GM18907 (cell line): ENCODE measurements at regions not wholly inside any gene's neighbourhood (a gene's known extent, or its start where the extent isn't known, plus 50 kb on each side); places are given as distances from the start of the nearest gene placed in this dataset.

Source experiments
- ATAC-seq: cut with Tn5 transposase; IDR thresholded peaks from one replicate; pipeline ENCODE4 v1.9.1; 2021; ENCODE audit warnings: mild to moderate bottlenecking, moderate library complexity; ENCODE audit not compliant: unreplicated experiment

DNA sequence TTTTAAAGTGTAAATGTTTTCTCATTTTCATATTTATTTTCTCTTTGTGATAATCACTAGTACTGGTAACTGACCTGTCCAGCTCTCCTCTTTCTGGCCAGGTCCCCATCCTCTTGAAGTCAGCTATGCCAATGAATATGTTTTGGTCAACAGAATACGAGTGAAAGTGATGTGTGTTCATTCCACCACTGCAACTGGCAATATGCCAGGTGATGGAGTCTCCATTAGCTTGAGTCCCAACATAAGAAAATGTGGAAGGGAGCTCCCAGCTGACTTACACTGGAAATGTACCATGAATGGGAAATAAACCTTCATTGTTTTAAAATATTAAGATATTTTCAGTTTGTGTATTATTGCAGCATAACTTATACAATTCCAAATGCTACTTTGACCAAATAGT is 75.8 kb downstream of the CCDC34 start:
- ATAC-seq: no peak

DNA sequence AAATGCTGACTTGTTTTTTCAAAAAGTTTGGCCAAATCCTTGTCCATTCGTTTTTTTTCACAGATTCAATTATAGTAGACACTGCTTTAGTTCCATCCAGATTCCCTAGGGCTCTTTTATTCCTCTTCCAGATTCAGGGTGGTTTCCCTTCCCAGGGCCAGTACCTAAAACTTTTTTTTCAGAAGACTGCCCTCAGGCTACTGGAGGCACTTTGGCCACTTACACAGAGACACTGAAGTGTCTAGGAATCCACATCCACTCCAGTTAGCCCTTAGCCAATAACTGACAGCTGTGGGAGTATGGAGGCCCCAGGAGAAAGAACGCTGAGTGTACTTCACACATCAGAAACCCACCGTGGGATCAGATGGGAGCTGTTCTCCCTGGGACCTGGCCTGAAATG is 77.3 kb downstream of the CCDC34 start:
- no peak for ATAC-seq

DNA sequence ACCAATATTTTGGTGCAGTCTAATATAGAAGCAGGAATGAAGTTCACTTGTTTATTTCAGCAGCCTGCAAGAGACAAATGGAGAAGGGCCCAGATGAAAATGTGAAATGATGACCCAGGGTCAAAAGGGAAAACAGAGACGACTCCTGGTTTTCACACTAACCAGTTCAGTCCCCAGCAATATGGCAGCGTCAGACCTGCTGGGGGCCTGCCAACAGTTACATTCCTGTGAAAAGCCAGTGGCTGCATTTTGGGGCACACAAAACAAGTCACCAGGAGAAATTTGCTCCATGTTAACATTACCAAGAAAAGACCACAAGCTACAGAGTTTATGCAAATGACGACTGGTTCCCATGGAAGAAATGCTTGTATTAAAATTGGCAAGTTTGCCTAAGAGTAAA is 80.2 kb downstream of the CCDC34 start:
- ATAC-seq: no peak

DNA sequence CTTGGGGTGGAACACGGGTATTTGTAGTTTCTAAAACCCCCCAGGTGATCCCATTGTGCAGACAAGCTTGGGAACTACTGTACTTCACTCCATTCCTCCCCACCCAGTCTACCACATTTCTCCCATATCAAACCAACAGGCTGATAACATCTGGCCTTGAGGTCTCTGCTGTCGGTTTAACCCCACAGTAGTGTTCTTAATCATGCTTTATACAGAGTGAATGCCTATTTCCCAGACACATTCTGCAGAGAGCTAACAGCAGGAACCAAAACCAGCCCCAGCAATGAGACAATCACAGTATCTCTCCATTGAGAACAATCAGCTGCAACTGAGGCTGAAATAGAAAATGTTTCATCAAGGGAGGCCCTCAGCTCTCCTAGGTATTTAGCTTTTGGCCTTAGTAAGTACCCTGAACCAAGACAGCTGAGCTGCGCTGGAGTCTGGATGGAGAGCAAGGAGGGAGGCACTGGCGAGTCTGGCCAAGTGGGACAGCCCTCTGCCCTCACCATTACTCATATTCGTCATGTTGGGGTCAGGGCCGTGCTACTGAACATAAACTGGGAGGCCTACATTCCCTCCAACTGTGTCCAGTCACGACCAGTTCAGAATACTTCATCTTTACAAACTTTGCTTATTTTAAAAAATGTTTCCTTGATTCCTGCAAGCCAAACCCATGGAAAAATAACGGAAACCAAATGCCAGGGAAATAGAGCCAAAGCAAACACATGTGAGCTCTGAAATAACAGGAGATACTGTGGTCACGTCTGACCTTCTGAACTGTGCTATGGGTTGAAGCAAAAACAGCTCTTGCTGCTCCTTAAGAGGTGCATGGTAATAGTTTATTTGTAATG is 81.0 kb downstream of the CCDC34 start:
- ATAC-seq: no peak

DNA sequence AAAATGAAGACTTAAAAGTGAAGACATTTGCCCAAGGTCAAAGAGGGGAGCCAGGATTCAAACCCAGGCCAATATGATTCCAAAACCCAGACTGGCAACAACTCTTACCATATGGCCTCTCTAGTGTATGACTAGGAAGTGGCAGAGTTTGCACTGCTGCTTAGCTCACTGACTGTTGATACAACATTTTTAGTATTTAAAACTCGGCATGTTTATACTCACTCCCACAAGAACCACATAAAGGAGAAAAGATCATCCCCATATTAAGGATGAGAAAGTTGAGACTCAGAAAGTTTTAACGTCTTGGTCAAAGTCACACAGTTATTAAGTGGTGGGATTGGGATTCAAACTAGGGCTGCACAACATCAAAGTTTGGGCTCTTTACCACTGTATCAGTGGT is 81.7 kb downstream of the CCDC34 start:
- no peak for ATAC-seq

DNA sequence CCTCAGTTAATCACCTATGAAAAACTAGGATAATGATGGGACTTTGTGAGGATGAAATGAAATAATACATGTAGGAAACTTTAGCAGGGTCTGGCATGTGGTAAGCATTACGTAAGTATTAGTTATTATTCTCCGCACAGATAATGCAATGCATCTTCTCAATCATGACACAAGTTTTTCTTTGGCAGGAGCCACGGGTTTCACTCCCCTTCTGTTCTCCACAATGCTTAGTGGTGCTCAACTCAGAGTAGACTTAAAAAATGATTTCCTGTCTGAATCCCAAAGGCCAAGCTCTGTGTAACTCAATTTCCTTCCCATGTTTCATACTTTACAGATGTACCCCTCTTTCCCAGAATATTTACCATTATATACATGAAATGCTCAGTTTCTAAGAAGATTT is 82.9 kb downstream of the CCDC34 start:
- no peak for ATAC-seq

DNA sequence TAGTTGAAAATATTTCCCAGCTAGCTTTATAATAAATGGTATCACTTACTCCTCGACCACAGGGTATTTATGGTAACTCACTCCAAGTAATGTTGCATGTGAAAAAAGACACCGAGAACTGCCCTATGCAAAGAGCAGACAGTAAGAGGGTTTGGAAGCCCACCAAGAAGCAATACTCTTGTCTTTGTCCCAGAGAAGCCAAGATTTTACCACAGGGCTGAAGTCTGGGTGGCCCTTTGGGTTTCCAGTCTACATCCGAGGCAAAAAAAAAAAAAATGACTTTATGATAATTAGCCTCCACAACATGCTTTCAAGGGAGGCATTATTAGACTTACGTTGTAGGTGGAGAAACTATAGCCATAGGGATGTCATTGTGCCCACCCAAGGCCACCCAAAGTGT is 83.6 kb downstream of the CCDC34 start:
- ATAC-seq: no peak

DNA sequence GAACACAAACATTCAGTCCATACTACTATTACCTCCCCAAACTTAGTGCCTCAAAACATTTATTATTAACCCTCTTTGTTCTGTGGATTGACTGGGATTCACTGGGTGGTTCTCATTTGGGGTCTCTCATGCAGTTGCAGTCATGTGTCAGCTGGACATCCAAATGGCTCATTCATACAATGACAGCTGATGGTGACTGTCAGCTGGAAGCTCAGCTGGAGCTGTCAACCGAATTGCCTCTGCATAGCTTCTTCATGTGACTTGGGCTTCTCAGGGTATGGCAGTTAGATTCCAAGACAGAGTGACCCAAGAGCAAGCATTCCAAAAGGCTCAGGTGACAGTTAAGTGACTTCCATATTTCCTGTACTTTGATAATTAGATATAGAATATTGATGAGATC is 85.2 kb downstream of the CCDC34 start:
- no peak for ATAC-seq

DNA sequence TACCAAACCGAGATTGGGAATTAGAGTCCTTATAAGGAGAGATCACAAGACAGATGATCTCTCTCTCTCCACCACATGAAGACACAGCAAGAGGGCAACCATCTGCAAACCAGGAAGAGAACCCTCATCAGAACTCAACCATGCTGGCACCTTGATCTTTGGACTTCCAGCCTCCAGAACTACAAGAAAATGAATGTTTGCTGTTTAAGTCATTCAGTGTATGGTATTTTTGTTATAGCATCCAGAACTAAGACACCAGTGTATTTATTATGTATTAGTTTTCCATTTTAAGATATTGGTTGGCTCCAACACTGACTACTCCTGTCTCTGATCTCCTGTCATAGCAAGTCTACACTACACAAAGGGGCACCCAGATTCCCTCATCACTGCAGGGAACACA is 86.9 kb downstream of the CCDC34 start:
- ATAC-seq: no peak

DNA sequence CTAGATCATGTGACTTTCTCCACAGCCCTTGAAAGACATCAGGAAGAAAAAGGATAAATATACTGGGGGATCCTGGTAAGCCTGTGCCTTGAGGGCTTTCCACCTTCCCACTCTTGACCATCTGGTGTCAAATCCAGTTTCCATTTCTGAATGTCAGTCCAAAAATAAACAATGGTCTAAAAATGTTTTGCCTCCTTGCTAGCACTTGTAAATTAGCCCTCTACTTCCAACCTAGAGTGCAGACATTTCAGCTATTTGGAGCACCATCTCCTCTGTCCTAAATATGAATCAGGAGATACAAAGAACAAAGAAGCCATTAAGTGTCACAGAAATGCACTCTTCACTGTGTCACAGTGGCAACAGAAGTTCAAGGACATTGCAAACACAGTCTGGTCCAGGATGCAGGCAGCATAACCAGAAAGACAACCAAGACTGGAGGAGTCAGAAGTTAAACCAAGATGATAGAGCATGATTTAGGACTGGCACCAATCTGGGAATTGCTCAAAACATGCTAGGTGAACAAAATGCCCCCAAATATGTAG is 88.1 kb downstream of the CCDC34 start:
- ATAC-seq: no peak

DNA sequence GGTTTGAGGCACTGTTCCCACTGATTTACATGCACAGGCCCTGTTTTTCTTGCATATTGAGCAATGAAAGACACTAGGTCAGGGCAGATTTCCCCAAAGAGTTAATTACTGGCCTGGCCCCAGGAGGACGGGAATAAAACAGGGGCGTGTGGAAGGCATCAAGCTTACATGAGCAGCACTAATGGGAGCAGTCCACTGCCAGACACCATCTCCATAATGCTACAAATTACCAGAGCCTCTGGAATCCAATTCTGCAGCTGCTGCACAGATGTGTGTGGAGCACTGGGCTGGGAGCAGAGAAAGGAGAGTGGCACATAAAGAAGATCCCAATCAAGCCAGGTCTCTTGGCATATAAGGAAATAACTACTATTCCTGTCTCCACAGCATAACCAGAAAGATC is 96.9 kb downstream of the CCDC34 start:
- ATAC-seq: no peak

DNA sequence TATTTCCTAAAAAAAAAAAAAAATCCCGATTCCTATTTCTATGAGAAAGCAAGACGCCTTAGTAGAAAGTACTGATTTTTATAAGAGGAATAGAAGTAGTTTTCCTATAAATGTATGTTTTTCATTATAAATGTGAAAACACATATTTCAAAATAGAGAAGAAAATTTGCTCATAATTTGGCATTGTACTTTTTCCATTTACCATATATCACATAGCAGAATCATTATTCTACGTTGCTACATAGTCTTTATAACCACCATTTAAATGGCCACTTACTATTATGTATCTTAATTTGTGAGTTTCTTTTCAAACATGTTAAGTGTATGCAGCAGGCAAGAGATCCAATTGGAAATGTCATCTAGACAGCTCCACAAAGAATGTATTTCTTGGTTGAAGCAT is 99.0 kb downstream of the CCDC34 start:
- ATAC-seq: no peak

DNA sequence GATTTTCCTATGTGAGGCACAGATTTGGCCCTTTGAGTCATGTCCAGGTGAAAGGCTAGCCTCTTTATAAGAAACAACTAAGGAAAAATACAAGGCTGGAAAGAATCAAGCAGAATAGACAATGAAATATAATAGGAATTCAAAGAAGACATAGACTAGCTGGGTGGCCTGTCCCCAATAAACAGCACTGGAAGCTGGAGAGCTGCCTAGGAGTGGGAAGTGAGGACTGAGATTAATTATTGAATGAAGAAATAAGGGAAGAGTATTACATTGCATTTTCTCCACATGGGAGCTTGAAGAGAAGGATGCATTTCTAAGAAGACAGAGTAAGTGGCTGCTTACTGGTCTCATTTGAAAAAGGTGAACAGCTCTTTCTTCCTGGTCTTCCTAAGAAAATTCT is 100.0 kb downstream of the CCDC34 start:
- ATAC-seq: no peak

DNA sequence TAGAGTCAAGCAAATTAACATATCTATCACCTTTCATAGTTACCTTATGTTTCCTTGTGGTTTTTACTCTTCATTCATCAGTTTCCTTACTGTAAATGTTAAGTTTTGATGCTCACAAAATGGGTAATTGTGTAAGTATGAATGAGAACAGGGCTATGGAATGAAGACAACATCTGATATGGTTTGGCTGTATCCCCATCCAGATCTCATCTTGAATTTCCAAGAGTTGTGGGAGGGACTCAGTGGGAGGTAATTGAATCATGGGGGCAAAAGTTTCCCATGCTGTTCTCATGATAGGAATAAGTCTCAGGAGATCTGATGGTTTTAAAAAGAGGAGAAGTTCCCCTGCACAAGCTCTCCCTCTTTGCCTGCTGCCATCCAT is 107.6 kb downstream of the CCDC34 start:
- no peak for ATAC-seq

DNA sequence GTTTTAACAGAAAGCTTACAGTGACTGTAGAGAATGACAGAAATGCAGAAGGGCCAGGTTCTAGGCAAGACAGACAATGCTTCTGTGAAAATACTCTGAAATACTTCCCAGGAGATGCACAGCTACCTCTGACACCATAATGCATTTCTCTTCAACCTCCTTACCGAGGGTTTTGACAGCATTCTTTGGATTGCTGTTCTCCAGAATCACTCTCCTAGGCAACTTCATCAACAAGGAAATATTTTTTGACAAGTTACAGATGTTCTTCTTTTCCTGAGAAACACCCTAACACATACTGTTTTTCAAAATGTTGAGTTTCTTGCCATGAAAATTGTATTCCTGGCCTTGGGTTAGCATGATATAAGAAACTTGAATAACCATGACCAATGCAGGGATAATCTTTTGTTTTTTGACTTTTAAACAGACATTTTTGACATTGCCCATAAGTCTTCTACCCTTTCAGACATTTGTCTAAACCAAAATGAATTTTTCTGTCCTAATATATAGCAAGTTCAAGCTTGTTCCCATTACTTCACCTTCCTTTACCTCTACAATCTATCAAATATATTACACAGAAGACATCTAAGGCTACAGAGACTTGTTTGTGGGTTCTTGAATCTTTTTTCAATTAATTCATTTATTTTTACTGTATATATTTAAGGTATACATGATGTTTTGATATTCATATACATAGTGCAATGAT is 108.1 kb downstream of the CCDC34 start:
- no peak for ATAC-seq

DNA sequence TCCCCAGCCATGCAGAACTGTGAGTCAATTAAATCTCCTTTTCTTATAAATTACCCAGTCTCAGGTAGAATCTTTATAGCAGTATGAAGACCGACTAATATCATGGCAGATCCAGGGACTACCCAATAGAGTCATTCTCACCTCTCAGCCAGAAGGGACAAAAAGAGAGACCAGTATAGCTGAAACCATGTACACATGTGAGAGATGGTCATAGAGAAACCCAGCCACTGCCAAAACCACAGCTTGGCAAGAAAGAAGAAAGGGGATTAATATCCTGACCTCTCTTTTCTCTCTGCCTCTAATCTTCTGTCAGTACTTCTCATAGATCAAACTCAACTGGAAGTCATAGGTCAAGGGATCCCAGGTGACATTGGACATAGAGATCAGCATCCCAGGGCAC is 109.8 kb downstream of the CCDC34 start:
- ATAC-seq: no peak

DNA sequence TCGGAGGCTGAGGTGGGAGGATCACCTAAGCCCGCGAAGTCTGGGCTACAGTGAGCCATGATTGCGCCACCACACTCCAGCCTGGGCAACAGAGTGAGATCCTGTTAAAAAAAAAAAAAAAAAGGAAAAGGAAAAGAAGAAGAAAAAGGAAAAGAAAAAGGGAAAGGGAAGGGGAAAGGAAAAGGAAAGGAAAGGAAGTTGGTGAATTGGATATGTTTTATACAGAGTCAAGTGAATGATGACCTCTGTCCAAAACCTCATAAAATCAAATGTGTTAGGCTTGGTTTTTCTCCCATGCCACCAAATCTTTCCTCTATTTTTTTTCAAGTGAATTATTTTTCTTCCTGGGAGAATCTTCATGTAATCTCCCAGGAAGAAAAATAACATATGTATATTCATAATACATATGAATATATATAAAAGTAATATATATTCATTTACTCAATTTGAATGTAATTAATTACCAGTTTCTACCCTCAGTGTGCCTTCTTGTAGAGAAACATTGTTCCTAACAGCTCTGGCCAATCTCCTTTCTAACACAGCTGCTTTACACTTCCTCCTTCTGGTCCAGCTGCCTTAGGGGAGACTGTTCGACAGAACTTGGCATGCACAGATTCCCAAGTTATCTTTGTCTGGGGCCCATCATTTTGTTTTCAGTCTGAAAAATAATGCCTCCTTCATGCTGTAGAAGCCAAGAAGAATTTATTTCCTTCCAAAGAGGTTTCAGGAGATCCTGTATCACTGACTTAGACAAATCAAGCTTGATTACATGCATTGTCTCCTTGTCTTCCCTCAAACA is 111.9 kb downstream of the CCDC34 start:
- ATAC-seq: no peak

DNA sequence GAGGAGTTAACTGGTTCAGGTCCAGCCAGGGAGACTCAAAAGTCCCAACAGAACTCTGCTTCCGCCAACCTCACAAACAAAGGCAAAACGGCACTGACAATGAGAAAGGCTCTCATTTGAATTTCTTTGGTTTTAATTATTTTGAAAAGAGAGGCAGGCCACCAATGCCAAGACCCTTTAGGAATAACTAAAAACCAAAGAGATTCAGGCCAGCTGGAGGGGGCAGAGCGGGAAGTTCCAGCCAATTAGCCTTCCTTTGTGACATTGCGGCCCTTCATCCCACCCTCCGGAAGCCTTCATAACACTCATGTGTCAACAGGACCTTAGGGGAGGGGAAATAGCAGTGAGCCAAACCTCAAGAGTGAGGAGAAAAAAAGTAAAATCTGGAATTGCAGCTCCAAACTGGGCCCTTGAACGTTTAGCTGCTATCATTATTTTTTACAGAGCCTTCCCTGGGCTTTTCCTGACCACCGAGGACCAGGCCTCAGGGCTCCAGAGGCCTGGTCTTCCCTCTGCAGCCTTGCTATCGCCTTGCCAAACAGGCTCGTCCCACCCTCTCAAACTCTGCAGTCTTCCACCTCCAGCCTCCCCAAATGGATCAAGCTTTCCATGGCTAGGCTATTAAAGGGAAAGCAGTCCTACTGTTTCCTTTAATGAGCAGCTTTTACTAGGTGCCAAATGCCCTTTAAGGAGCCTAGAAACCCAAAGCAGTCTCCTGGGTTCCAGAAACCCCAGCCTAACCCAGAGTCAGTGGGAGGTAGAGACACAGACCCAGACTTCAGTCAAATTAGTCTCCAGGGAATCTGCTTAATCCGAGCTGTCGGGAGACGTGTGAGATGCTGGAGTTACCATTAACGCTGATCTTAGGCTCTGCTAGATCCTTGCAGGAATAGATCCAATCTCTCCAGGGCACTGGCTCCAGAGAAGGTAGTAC is 114.2 kb downstream of the CCDC34 start:
- ATAC-seq: no peak

DNA sequence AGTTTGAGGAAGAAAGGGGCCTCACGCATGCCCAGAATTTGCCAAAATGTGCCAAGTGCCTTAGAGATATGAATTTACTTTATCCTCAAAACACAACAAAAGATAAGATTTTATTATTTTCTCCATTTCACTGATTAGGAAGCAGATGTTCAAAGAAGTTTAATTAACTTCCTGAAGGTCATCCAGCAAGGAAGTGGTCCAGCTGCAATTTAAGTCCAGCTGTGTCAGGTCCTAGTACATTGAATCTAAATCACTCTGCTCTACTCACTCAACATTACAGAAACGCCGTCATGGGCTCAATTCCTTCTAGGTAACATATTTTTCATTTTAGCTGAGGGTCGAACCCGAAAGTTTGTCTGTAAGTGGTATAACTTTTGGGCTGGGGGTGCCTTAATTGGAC is 115.4 kb downstream of the CCDC34 start:
- ATAC-seq: no peak

DNA sequence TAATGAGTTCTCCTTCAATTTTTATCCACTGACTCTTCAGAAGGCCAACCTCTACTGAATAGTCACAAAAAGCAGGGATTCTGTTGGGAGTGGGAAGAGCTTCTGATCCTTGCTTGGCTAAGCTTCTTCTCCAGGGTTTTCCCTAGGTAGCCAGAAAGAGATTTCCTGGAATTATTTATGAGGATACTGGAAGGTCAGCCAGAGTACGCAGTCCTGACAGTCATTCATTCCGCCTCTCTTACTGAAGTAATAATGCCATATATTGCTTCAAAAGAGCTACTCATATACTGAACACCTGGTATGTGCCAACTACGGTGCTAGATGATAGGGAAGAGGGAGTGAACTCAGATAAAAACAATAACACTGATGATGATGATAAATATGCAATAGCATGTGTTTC is 116.1 kb downstream of the CCDC34 start:
- no peak for ATAC-seq
